Stimulated activated CD8-positive, alpha-beta memory T cell treated with anti-CD3 and anti-CD28 coated beads, Interleukin-2, amount 100 ng/mL, for 1 hour (primary cell): ENCODE measurements at regions not wholly inside any gene's neighbourhood (a gene's known extent, or its start where the extent isn't known, plus 50 kb on each side); places are given as distances from the start of the nearest gene placed in this dataset.

Experiments used
- DNase-seq, 2 donors: peaks; one replicate each; pipeline ENCODE4 v3.0.0-alpha.2; 2020; ENCODE audit warnings: low read depth in 2 of 2

- no peak for DNase-seq
Observed at GRCh38 chr12:92089559-92089958, 56.1 kb downstream of the BTG1 start.

- DNase-seq, result no peak
Observed at GRCh38 chr12:92088805-92089204, 56.8 kb downstream of the BTG1 start.

DNA sequence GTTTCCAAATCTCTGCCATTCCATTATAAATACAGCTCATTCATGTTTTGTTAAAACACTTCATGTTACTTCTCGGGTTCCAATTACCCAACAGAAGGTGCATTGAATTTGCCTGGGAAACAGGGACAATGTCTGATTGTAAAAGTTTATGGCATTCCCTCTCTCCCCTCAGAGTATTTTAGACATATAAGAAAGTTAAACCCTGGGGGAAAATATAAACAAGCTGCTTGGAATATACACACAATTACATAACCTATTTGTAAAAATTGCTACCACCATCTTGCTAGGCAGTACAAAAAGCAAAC is 60.0 kb downstream of the BTG1 start:
- no peak for DNase-seq

DNA sequence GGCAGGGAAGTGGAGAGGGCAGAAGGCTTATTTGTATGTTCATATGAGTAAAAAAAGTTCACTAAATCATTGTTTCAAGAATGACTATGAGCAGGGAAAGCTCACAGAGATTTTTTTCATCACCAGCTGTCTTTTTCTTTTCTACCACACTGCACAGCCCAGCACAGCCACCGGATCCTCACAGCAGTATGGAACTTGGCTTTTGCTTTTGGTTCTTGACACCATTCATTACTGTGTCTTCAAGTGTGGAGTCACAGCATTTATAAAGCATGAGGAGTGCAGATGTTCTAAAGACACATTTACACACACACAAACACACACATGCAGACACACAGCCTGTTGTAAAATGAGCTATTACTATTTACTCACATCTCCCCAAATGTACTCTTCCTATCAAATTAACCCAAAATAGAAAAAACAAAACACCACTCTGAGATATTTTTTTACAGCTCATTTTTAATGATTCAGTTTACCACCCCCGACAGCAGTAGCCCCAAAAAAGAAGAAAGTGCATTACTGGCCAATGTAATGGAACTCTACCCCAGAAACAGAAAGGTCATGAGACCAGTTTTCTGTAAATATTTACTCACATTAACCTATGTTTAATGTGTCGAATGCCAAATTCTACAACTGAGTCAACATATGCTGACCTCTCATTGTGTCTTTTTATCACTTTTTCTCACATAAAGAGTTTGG is 60.5 kb downstream of the BTG1 start:
- DNase-seq, result no peak

- DNase-seq, result no peak
Observed at GRCh38 chr12:92080911-92081285, 64.7 kb downstream of the BTG1 start.

GRCh38 chr12:92079054-92079385 is 66.6 kb downstream of the BTG1 start:
- DNase-seq, result no peak

- no peak for DNase-seq
Observed at GRCh38 chr12:92078167-92079053, 67.2 kb downstream of the BTG1 start.

GRCh38 chr12:92077530-92077929 is 68.1 kb downstream of the BTG1 start:
- no peak for DNase-seq

DNA sequence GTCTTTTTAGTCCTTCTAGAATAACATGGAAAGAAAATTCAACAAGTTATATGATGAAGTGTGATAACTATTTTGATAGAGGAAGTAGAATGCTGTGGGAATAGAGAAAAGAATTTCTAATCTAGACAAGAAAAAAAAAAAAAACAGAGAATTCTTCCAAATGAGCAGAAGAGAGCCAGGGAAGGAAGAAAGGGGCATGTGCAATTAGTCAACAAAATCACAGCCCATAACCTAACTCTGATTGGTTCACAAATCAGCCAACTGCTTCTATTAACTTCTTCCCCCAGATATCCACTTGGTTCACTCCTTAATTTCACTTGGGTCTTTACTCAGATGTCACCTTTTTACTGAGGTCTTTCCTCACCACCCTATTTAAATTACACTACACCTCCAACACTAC is 69.5 kb downstream of the BTG1 start:
- no peak for DNase-seq

GRCh38 chr12:92075425-92075914 is 70.2 kb downstream of the BTG1 start:
- no peak for DNase-seq

DNA sequence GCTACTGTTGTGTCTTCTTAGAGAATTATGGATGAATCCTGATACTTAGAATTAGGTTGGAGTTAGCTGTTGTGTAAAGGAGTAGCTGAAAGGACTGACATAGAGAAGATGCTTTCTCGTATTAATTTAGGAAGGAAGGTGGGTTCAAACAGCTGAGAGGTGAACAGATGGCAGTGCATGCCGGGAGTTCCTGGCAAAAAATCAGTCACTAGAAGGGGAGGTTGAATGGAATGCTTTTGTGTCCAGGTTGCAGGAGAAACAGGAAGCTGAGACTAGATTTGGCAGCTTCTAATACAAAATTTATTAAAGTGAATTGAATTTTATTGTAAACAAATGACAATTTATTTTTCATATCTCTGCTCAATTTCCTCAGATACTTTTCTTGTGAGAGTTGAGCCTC is 70.8 kb downstream of the BTG1 start:
- DNase-seq, result no peak

- DNase-seq, result no peak
Observed at GRCh38 chr12:92073094-92073493, 72.6 kb downstream of the BTG1 start.

GRCh38 chr12:92072112-92072511 is 73.5 kb downstream of the BTG1 start:
- DNase-seq, result no peak

GRCh38 chr12:92070864-92071445 is 74.7 kb downstream of the BTG1 start:
- no peak for DNase-seq

DNA sequence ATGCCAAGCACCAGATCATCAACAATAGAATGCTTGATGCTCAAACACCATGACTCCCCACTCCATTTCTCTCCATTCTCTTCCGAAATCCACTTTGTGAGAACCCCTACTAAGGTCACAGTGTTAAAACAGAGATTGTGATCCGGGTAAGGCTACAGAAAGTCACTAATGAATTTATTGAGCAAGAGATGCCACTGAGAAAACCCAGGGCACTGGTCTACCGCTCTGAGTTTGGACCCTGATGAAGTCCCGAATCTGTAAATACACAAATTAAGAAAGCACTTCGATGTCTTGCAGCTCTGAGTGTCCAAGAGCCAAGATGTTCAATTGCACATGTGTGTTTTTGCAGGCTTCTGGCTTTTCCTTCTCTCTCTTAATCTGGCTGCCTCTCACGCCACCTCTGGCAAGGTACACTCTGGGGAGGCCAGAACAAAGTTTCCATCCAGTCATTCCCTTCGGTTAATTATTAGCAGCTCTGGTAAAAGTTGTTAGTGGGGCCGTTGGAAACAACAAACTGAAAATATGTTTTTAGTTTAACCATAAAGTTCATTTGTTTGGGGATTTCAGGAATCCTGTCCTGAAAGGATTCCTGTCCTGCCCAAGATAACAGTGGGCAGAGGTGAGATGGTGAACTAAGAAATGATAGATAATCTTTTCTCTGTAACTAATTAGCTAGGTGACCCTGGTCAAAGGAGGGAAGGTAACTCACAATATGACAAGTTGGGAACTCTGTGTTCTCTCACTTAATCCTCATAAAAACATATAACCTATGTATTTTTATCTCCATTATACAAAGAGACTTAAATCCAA is 75.4 kb downstream of the BTG1 start:
- DNase-seq, result no peak

DNA sequence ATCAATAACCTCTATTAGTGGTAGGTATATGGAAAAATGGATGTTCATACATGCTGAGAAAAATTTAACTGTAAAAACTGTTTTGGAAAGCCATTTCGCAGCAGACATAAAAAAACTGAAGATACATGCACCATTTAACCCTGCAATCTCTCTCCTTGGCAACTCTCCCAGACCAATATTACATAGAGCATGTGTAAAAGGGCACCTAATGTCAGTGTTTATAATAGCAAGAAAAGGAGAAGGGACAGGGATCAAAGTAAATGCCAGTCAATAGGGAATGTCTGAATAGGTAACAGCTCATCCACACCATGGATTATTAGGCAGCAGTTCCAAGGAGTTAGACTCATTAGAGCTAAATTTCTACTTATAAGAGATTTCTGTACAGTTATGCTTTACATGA is 77.2 kb downstream of the BTG1 start:
- DNase-seq, result no peak

- DNase-seq, result no peak
Observed at GRCh38 chr12:92065639-92066038, 80.0 kb downstream of the BTG1 start.

DNA sequence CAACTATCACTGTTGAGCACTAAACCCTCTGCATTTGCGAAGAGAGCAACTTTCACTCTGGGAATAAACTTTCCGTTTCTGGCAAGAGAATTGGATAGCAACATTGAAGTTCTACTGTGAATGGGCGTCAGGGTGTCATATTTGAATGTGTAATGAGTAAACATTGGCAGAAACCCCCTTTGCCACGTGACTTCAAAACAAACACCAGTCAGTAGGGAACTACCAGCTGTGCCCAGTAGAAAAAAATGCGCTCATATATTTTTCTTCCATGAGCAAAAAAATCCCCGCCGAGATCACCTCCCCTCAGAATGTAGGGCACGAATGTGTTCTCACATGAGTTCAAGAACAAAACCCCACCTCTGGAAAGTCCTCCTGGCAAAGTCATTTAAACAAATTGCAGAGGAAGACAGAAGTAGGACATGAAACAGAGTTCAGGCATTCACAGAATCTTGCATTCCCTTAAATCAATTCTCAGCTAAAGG is 80.6 kb downstream of the BTG1 start:
- no peak for DNase-seq

GRCh38 chr12:92064422-92064821 is 81.2 kb downstream of the BTG1 start:
- DNase-seq, result no peak

- DNase-seq, result no peak
Observed at GRCh38 chr12:92063641-92064040, 82.0 kb downstream of the BTG1 start.

- no peak for DNase-seq
Observed at GRCh38 chr12:92062539-92063493, 82.8 kb downstream of the BTG1 start.
